ENCODE measurements at regions not wholly inside any gene's neighbourhood (a gene's known extent, or its start where the extent isn't known, plus 50 kb on each side); places are given as distances from the start of the nearest gene placed in this dataset.
"Not testable (repeated sequence)": the region's sequence is repeated elsewhere in the genome, so short reads cannot be mapped to it uniquely, and the experiment has no call there.

DNA sequence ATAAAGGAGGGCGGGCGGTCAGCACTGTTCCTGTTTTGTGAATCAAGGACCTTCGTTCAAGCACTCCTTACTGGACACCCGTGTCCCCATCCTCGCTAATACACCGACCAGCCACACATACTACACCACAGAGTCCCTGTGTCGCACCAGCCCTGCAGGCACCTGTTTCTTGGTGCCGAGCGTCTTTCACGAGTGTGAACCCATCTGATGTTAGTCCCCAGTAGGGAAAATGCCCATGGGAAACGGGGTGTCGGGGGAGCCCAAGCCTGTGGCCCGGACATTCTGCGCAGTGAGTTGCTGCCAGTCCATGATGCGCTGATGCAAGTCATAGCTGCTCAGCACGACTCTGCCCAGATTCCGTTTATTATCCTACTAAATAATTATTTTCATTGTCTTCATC, 74.7 kb downstream of the TTLL2 start:
- H3K27me3 ChIP-seq (ENCODE audit: control insufficient read depth in 5 of 5, insufficient read depth in 4 of 5, low read length in 5 of 5) = peaks cover 0 to 10% (median 6%) of the 10 kb centered on the region in 5 donors
- H3K9me3 ChIP-seq (ENCODE audit: control insufficient read depth in 5 of 5, low read length in 5 of 5) = no peaks in the 10 kb centered on the region
- H3K27ac ChIP-seq (ENCODE audit: low read depth, low read length) = no peak overlapping the region
- no peak overlapping the region for H3K9ac ChIP-seq (ENCODE audit: low read length in 5 of 5)
- no peak overlapping the region for H3K4me3 ChIP-seq (ENCODE audit: low read depth in 1 of 5, low read length in 5 of 5)
- H3K4me1 ChIP-seq (ENCODE audit: control insufficient read depth in 5 of 5, insufficient read depth in 5 of 5, low read length in 5 of 5) = no peaks in the 10 kb centered on the region
- no peaks in the 10 kb centered on the region for H3K36me3 ChIP-seq (ENCODE audit: control insufficient read depth in 5 of 5, insufficient read depth in 5 of 5, low read length in 5 of 5)

- Histone ChIP-seq H3K27me3 (ENCODE audit: control insufficient read depth in 5 of 5, insufficient read depth in 4 of 5, low read length in 5 of 5) (peaks cover 0 to 18% (median 10%) of the 10 kb centered on the region in 5 donors), H3K36me3 (ENCODE audit: control insufficient read depth in 5 of 5, insufficient read depth in 5 of 5, low read length in 5 of 5) (no peaks in the 10 kb centered on the region), H3K27ac (ENCODE audit: low read depth, low read length) (no peak overlapping the region), H3K9ac (ENCODE audit: low read length in 5 of 5) (no peak overlapping the region), H3K9me3 (ENCODE audit: control insufficient read depth in 5 of 5, low read length in 5 of 5) (no peaks in the 10 kb centered on the region), H3K4me1 (ENCODE audit: control insufficient read depth in 5 of 5, insufficient read depth in 5 of 5, low read length in 5 of 5) (no peaks in the 10 kb centered on the region), H3K4me3 (ENCODE audit: low read depth in 1 of 5, low read length in 5 of 5) (no peak overlapping the region)
Observed at GRCh38 chr6:167400482-167401138, 75.7 kb downstream of the TTLL2 start.

- no peak overlapping the region for H3K9ac ChIP-seq (ENCODE audit: low read length in 5 of 5)
- peaks cover 0 to 18% (median 12%) of the 10 kb centered on the region in 5 donors for H3K27me3 ChIP-seq (ENCODE audit: control insufficient read depth in 5 of 5, insufficient read depth in 4 of 5, low read length in 5 of 5)
- H3K4me3 ChIP-seq (ENCODE audit: low read depth in 1 of 5, low read length in 5 of 5) = no peak overlapping the region
- no peaks in the 10 kb centered on the region for H3K4me1 ChIP-seq (ENCODE audit: control insufficient read depth in 5 of 5, insufficient read depth in 5 of 5, low read length in 5 of 5)
- no peaks in the 10 kb centered on the region for H3K36me3 ChIP-seq (ENCODE audit: control insufficient read depth in 5 of 5, insufficient read depth in 5 of 5, low read length in 5 of 5)
- no peaks in the 10 kb centered on the region for H3K9me3 ChIP-seq (ENCODE audit: control insufficient read depth in 5 of 5, low read length in 5 of 5)
- no peak overlapping the region for H3K27ac ChIP-seq (ENCODE audit: low read depth, low read length)
Observed at GRCh38 chr6:167401525-167402194, 76.8 kb downstream of the TTLL2 start.

DNA sequence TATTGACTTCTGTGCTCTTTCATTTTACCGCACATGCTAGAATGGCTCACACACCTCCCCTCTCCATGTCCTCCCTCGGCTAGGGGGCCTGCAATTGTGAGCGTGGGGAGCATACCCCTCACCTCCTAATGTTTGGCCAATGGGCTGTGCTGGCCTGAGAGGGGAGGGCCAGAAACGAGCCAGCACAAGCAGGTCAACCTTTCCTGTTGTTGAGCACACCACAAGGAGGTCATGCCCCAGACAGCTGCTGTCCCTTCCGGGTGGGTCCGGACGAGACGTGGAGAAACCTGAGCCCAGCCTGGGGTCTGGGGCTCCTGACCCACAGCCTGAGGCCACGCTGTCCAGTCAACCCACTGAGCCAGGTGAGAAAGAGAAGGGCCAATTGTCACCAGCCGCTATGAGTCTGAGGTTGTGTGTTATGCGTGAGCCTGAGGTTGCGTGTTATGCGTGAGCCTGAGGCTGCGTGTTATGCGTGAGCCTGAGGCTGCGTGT, 77.4 kb downstream of the TTLL2 start:
- H3K9ac ChIP-seq (ENCODE audit: low read length in 5 of 5) = no peak overlapping the region
- H3K27ac ChIP-seq (ENCODE audit: low read depth, low read length) = no peak overlapping the region
- H3K36me3 ChIP-seq (ENCODE audit: control insufficient read depth in 5 of 5, insufficient read depth in 5 of 5, low read length in 5 of 5) = no peaks in the 10 kb centered on the region
- H3K27me3 ChIP-seq (ENCODE audit: control insufficient read depth in 5 of 5, insufficient read depth in 4 of 5, low read length in 5 of 5) = peaks cover 0 to 18% (median 12%) of the 10 kb centered on the region in 5 donors
- no peak overlapping the region for H3K4me3 ChIP-seq (ENCODE audit: low read depth in 1 of 5, low read length in 5 of 5)
- no peaks in the 10 kb centered on the region for H3K4me1 ChIP-seq (ENCODE audit: control insufficient read depth in 5 of 5, insufficient read depth in 5 of 5, low read length in 5 of 5)
- no peaks in the 10 kb centered on the region for H3K9me3 ChIP-seq (ENCODE audit: control insufficient read depth in 5 of 5, low read length in 5 of 5)

- H3K4me3 ChIP-seq (ENCODE audit: low read depth in 1 of 5, low read length in 5 of 5) = no peak overlapping the region
- H3K27ac ChIP-seq (ENCODE audit: low read depth, low read length) = no peak overlapping the region
- H3K4me1 ChIP-seq (ENCODE audit: control insufficient read depth in 5 of 5, insufficient read depth in 5 of 5, low read length in 5 of 5) = no peaks in the 10 kb centered on the region
- H3K36me3 ChIP-seq (ENCODE audit: control insufficient read depth in 5 of 5, insufficient read depth in 5 of 5, low read length in 5 of 5) = no peaks in the 10 kb centered on the region
- H3K9me3 ChIP-seq (ENCODE audit: control insufficient read depth in 5 of 5, low read length in 5 of 5) = no peaks in the 10 kb centered on the region
- peaks cover 0 to 18% (median 12%) of the 10 kb centered on the region in 5 donors for H3K27me3 ChIP-seq (ENCODE audit: control insufficient read depth in 5 of 5, insufficient read depth in 4 of 5, low read length in 5 of 5)
- H3K9ac ChIP-seq (ENCODE audit: low read length in 5 of 5) = no peak overlapping the region
Observed at GRCh38 chr6:167403427-167403826, 78.5 kb downstream of the TTLL2 start.

GRCh38 chr6:167404385-167405049, 79.6 kb downstream of the TTLL2 start:
- H3K9ac ChIP-seq (ENCODE audit: low read length in 5 of 5) = no peak overlapping the region
- no peak overlapping the region for H3K4me3 ChIP-seq (ENCODE audit: low read depth in 1 of 5, low read length in 5 of 5)
- no peaks in the 10 kb centered on the region for H3K36me3 ChIP-seq (ENCODE audit: control insufficient read depth in 5 of 5, insufficient read depth in 5 of 5, low read length in 5 of 5)
- H3K27me3 ChIP-seq (ENCODE audit: control insufficient read depth in 5 of 5, insufficient read depth in 4 of 5, low read length in 5 of 5) = peaks cover 4 to 18% (median 12%) of the 10 kb centered on the region in 5 donors
- no peaks in the 10 kb centered on the region for H3K4me1 ChIP-seq (ENCODE audit: control insufficient read depth in 5 of 5, insufficient read depth in 5 of 5, low read length in 5 of 5)
- H3K9me3 ChIP-seq (ENCODE audit: control insufficient read depth in 5 of 5, low read length in 5 of 5) = no peaks in the 10 kb centered on the region
- H3K27ac ChIP-seq (ENCODE audit: low read depth, low read length) = no peak overlapping the region

DNA sequence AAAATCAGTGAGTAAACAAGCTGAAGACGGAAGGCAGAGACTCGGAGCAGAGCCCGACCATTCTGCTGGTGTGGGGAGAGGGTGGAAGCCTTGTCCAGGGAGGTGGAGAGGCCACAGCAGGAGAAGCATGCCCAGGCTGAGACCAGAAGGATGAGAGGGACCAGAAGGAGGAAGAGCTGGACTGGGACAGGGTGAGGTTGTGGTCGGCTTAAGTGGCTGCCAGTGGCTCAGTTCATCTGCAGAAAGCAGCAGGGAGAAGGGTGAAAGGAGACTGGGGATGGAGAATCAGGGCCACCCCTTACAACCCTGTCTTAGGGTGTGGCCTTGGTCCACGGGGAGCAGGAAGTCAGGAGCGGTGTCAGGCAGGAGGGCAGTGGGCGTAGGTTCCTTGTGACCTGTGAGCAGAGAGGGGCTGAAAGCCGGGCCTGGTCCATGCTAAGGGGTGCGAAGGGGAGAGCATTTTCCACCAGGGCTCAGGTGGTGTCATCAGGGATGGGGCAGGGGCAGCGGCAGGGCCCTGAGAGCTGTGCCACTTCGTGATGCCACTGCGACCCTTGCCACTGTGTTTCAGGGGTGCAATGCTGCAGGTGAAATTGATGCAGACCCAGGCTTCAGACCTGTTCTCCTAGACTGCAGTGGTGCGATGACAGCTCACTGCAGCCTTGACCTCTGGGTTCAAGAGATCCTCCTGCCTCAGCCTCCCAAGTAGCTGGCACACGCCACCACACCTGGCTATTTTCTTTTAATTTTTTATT, 81.1 kb downstream of the TTLL2 start:
- Histone ChIP-seq H3K9me3 (ENCODE audit: control insufficient read depth in 5 of 5, low read length in 5 of 5) (no peaks in the 10 kb centered on the region), H3K27ac (ENCODE audit: low read depth, low read length) (no peak overlapping the region), H3K9ac (ENCODE audit: low read length in 5 of 5) (no peak overlapping the region)

GRCh38 chr6:167406533-167407238, 81.8 kb downstream of the TTLL2 start:
- H3K27ac ChIP-seq (ENCODE audit: low read depth, low read length); H3K4me3 ChIP-seq (ENCODE audit: low read depth in 1 of 5, low read length in 5 of 5); H3K4me1 ChIP-seq (ENCODE audit: control insufficient read depth in 5 of 5, insufficient read depth in 5 of 5, low read length in 5 of 5); H3K9me3 ChIP-seq (ENCODE audit: control insufficient read depth in 5 of 5, low read length in 5 of 5); H3K9ac ChIP-seq (ENCODE audit: low read length in 5 of 5); H3K36me3 ChIP-seq (ENCODE audit: control insufficient read depth in 5 of 5, insufficient read depth in 5 of 5, low read length in 5 of 5): not testable (repeated sequence)
- H3K27me3 ChIP-seq (ENCODE audit: control insufficient read depth in 5 of 5, insufficient read depth in 4 of 5, low read length in 5 of 5) = peaks cover 6 to 15% (median 8%) of the 10 kb centered on the region in 5 donors

More for the DNA sequence above, 81.1 kb downstream of the TTLL2 start:
- Histone ChIP-seq H3K4me3 (ENCODE audit: low read depth in 1 of 5, low read length in 5 of 5) (no peak overlapping the region), H3K36me3 (ENCODE audit: control insufficient read depth in 5 of 5, insufficient read depth in 5 of 5, low read length in 5 of 5) (no peaks in the 10 kb centered on the region), H3K4me1 (ENCODE audit: control insufficient read depth in 5 of 5, insufficient read depth in 5 of 5, low read length in 5 of 5) (no peaks in the 10 kb centered on the region), H3K27me3 (ENCODE audit: control insufficient read depth in 5 of 5, insufficient read depth in 4 of 5, low read length in 5 of 5) (peaks cover 6 to 18% (median 12%) of the 10 kb centered on the region in 5 donors)

DNA sequence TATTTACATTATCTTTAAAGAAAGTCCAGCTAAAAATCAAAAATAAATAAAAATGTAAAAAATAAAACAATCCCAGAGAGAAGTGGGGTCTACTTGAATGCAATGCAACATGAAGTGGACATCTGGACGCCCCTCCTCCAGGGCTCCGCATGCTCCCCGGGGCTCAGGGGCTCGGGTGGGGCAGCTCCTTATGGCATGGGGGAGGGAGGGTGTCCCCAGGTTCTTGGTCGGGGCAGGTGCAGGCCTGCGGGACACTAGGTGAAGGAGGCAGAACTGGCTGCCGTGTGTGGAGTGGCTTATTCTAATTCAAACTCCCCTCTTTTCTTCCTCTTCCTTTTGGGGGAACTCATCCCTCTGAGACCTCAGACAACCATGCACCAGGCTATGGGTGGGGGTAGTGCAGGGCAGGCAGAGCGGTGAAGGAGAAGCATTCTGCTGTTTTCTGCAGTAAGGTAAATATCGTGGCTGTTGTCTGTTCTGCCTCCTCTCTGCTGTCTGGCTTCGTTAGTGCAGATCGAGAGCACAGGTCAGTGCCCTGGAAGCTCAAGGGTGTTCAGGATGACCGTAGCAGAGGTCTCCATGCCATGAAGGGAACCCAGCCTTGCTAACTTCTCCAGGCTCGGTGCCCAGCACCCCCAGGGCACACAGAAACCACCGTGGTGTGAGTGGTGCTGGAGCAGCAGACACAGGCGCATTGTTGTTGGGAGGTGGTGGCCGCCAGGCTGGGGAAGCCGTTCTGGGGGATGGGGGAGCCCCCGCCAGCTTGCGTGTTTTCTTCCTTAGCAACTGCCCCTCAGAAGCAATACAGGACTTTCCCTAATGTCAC, 82.6 kb downstream of the TTLL2 start:
- Histone ChIP-seq H3K9ac (ENCODE audit: low read length in 5 of 5) (no peak overlapping the region), H3K36me3 (ENCODE audit: control insufficient read depth in 5 of 5, insufficient read depth in 5 of 5, low read length in 5 of 5) (no peaks in the 10 kb centered on the region), H3K27me3 (ENCODE audit: control insufficient read depth in 5 of 5, insufficient read depth in 4 of 5, low read length in 5 of 5) (peaks cover 5 to 13% (median 7%) of the 10 kb centered on the region in 5 donors), H3K4me3 (ENCODE audit: low read depth in 1 of 5, low read length in 5 of 5) (no peak overlapping the region), H3K9me3 (ENCODE audit: control insufficient read depth in 5 of 5, low read length in 5 of 5) (no peaks in the 10 kb centered on the region), H3K27ac (ENCODE audit: low read depth, low read length) (no peak overlapping the region), H3K4me1 (ENCODE audit: control insufficient read depth in 5 of 5, insufficient read depth in 5 of 5, low read length in 5 of 5) (no peaks in the 10 kb centered on the region)
